ENCODE measurements at regions not wholly inside any gene's neighbourhood (a gene's known extent, or its start where the extent isn't known, plus 50 kb on each side); places are given as distances from the start of the nearest gene placed in this dataset.

GRCh38 chr16:65446427-65446826 lies 324.6 kb upstream of the CDH11 start:
- Histone ChIP-seq H3K36me3 (no peaks in the 10 kb centered on the region), H3K4me1 (no peaks in the 10 kb centered on the region), H3K27me3 (no peaks in the 10 kb centered on the region), H3K4me3 (no peak overlapping the region), H3K27ac (no peak overlapping the region), H3K9me3 (peaks cover 0 to 6% of the 10 kb centered on the region in 2 donors)
- intact Hi-C loops (cut with DNase I; ENCODE audit: low total_unique reads), result no loop called here
- TF ChIP-seq POLR2A (IDR thresholded peaks at IDR 0.05) (no peak), POLR2AphosphoS5 (IDR thresholded peaks at IDR 0.05) (no peak), CTCF (IDR thresholded peaks at IDR 0.05) (no peak)
- DNase-seq (ENCODE audit: low spot score in 2 of 2), result no peak

DNA sequence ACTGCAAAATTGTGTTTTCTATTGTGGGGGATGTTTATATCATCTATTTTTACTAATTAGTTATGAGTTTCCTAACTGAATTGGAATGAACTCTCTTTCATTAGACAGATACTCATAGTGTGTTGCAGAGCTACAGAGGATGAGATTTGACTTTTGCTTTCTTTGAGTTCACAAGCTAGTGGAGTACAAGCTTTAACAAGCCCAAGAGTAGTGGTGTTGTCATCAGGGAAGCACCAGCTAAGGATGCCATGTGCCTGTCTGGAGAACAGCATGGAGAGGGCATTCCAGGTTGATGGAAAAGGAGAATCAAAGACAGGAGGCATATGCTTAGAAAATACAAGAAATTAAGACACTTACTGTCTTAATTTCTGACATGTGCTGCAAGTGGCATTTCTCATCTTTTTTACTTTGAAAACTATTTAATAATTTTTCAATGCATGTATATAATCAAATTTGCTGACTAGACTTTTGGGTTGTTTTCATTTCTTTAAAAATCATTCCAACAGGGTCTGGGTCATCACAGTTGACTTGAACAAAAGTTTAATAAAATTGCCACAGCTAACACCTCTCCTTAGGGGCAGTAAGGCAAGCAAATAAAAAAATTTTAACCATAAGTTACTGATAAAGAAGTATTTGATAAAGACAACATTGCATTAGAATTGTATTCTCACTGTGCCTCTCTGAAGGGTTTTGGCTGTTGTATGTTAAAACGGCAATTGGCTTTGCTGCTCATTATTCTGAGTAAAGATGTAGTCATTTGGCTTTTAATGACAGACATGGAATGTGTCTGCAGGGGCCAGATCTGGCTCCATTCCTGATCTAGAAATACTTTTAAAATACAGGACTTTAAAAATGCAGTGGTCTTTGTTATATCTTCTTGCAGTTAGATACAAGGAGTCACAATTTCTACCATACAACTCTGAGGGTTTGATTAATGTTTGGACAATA lies 323.7 kb upstream of the CDH11 start:
- intact Hi-C loops (cut with DNase I; ENCODE audit: low total_unique reads), result no loop called here
- no peak for DNase-seq (ENCODE audit: low spot score in 2 of 2)
- H3K9me3 ChIP-seq, result peaks cover 0 to 6% of the 10 kb centered on the region in 2 donors
- no peaks in the 10 kb centered on the region for H3K4me1 ChIP-seq
- TF ChIP-seq POLR2AphosphoS5 (IDR thresholded peaks at IDR 0.05) (no peak), CTCF (IDR thresholded peaks at IDR 0.05) (no peak), POLR2A (IDR thresholded peaks at IDR 0.05) (no peak)
- H3K36me3 ChIP-seq, result no peaks in the 10 kb centered on the region
- no peak overlapping the region for H3K4me3 ChIP-seq
- no peak overlapping the region for H3K27ac ChIP-seq
- no peaks in the 10 kb centered on the region for H3K27me3 ChIP-seq

DNA sequence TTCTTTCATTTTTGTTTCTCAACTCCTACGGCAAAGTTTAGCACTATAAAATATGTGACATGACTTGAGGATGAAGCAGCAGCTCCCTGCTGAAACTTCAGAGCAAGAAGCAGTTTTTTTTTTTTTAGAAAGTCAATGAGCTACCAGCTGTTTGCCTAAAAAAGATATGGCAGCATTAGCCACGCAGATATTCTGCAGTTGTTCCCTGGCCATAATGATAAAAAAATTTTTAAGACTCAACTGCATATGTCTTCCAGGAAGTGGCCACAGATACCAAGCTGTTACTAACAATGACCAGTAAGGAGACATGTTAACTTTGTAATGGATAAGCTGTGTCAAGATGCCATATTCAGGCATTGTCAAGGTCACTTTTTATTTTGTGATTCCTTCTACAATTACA lies 319.6 kb upstream of the CDH11 start:
- Histone ChIP-seq H3K4me1 (no peaks in the 10 kb centered on the region), H3K9me3 (no peaks in the 10 kb centered on the region), H3K27ac (no peak overlapping the region), H3K27me3 (no peaks in the 10 kb centered on the region), H3K36me3 (no peaks in the 10 kb centered on the region), H3K4me3 (no peak overlapping the region)
- DNase-seq (ENCODE audit: low spot score in 2 of 2), result no peak
- intact Hi-C loops (cut with DNase I; ENCODE audit: low total_unique reads), result no loop called here
- no peak for TF ChIP-seq POLR2A (IDR thresholded peaks at IDR 0.05)
- no peak for TF ChIP-seq POLR2AphosphoS5 (IDR thresholded peaks at IDR 0.05)
- no peak for TF ChIP-seq CTCF (IDR thresholded peaks at IDR 0.05)

DNA sequence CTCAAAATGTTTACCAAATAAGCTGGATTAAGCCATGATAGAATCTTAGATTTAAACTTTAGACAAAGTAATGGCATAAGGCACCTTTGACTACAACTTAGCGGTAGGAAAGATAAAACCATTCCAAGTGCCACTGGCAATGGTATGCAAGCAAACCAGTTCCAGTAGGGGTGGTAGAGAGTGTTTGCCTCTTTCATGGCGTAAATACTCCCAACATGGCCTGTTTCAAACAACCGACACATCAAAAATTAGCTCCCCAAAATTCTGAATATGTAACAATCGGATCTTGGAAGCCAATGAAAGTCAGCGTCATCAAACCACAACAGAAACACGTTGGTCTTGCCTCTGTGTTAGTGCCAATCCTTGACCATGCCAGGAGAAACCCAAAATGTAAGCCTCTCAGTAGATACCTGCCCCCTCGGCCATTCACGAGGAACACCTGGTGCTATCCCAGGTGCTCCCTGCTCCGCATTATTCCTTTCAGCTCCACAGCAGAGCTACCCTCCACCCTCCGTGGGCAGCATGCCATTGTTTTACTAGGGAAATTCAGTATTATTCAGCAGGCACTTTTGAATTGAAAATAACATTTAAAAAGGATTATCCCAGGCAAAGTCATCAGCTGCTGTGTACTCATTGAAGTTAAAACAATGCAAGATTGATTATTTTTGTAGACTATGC lies 307.8 kb upstream of the CDH11 start:
- Histone ChIP-seq H3K27me3 (no peaks in the 10 kb centered on the region), H3K4me3 (peak overlapping the region in 1 of 3 donors; percentile 11), H3K9me3 (no peaks in the 10 kb centered on the region), H3K27ac (no peak overlapping the region), H3K4me1 (no peaks in the 10 kb centered on the region), H3K36me3 (no peaks in the 10 kb centered on the region)
- intact Hi-C loops (cut with DNase I; ENCODE audit: low total_unique reads), result no loop called here
- peak in 1 of 2 donors; percentile 34 for DNase-seq (ENCODE audit: low spot score in 2 of 2)
- TF ChIP-seq POLR2AphosphoS5 (IDR thresholded peaks at IDR 0.05) (no peak), POLR2A (IDR thresholded peaks at IDR 0.05) (no peak), CTCF (IDR thresholded peaks at IDR 0.05) (no peak)

GRCh38 chr16:65426484-65426883 lies 304.6 kb upstream of the CDH11 start:
- TF ChIP-seq CTCF (IDR thresholded peaks at IDR 0.05) (no peak), POLR2AphosphoS5 (IDR thresholded peaks at IDR 0.05) (no peak), POLR2A (IDR thresholded peaks at IDR 0.05) (no peak)
- Histone ChIP-seq H3K4me1 (no peaks in the 10 kb centered on the region), H3K27me3 (no peaks in the 10 kb centered on the region), H3K4me3 (no peak overlapping the region), H3K36me3 (no peaks in the 10 kb centered on the region), H3K27ac (no peak overlapping the region), H3K9me3 (no peaks in the 10 kb centered on the region)
- no peak for DNase-seq (ENCODE audit: low spot score in 2 of 2)
- intact Hi-C loops (cut with DNase I; ENCODE audit: low total_unique reads), result no loop called here

All from breast epithelium (tissue), 4 donors.